ENCODE measurements at regions not wholly inside any gene's neighbourhood (a gene's known extent, or its start where the extent isn't known, plus 50 kb on each side); places are given as distances from the start of the nearest gene placed in this dataset.
A peak's percentile ranks its signal among the peaks of the same experiment; 100 is the strongest.
"Not testable (repeated sequence)": the region's sequence is repeated elsewhere in the genome, so short reads cannot be mapped to it uniquely, and the experiment has no call there.

- H3K27me3 ChIP-seq, result no peaks in the 10 kb centered on the region
- H3K9me3 ChIP-seq, result no peaks in the 10 kb centered on the region
- no peaks in the 10 kb centered on the region for H3K36me3 ChIP-seq
- ATAC-seq (peak in 3 of 4 donors; percentile 7 to 48 (median 21)), DNase-seq (no peak)
- H3K4me1 ChIP-seq, result no peaks in the 10 kb centered on the region
- H3K4me3 ChIP-seq, result no peak overlapping the region
- intact Hi-C loops (cut with DNase I), result loop anchor here in 1 of 2 donors (5.0 kb wide), 1 partner anchor 120 kb away; no protein-coding TSS in a partner anchor
- H3K27ac ChIP-seq, result peak overlapping the region in 1 of 3 donors; percentile 5
- 67% methylated on average over 1 of the region's 2 CpGs for WGBS (ENCODE audit: insufficient coverage, low coverage, low lambda C conversion rate, missing lambda C conversion rate)
- TF ChIP-seq CTCF (IDR thresholded peaks at IDR 0.05) (no peak), POLR2A (IDR thresholded peaks at IDR 0.05) (no peak)
These were observed 355.5 kb upstream of the ROPN1 start for GRCh38 chr3:124347418-124347817.

GRCh38 chr3:124348555-124348954 lies 356.6 kb upstream of the ROPN1 start:
- H3K4me3 ChIP-seq, H3K27me3 ChIP-seq, H3K9me3 ChIP-seq, DNase-seq, H3K36me3 ChIP-seq, ATAC-seq, H3K27ac ChIP-seq, H3K4me1 ChIP-seq: not testable (repeated sequence)
- WGBS (ENCODE audit: insufficient coverage, low coverage, low lambda C conversion rate, missing lambda C conversion rate), result 82% methylated on average over 4 of the region's 5 CpGs
- intact Hi-C loops (cut with DNase I), result loop anchor here in 1 of 2 donors (5.0 kb wide), 1 partner anchor 119 kb away; no protein-coding TSS in a partner anchor

- DNase-seq, result no peak
- Histone ChIP-seq H3K27ac (no peak overlapping the region), H3K4me3 (no peak overlapping the region), H3K9me3 (no peaks in the 10 kb centered on the region), H3K27me3 (no peaks in the 10 kb centered on the region), H3K4me1 (no peaks in the 10 kb centered on the region), H3K36me3 (no peaks in the 10 kb centered on the region)
- intact Hi-C loops (cut with DNase I), result loop anchor here in 1 of 2 donors (5.0 kb wide), 1 partner anchor 116 kb away; no protein-coding TSS in a partner anchor
- 54% methylated on average over 4 of the region's 4 CpGs for WGBS (ENCODE audit: insufficient coverage, low coverage, low lambda C conversion rate, missing lambda C conversion rate)
- TF ChIP-seq CTCF (IDR thresholded peaks at IDR 0.05) (peak; percentile 57 to 84 (median 69)), POLR2A (IDR thresholded peaks at IDR 0.05) (no peak)
- peak; percentile 84 to 95 (median 91) for ATAC-seq
These were observed 359.7 kb upstream of the ROPN1 start for GRCh38 chr3:124351430-124352148.

- intact Hi-C loops (cut with DNase I), result loop anchor here in 1 of 2 donors (5.0 kb wide), 1 partner anchor 115 kb away; no protein-coding TSS in a partner anchor
- H3K36me3 ChIP-seq, result no peaks in the 10 kb centered on the region
- no peak for DNase-seq
- ATAC-seq, result no peak
- 87% methylated on average over 3 of the region's 3 CpGs for WGBS (ENCODE audit: insufficient coverage, low coverage, low lambda C conversion rate, missing lambda C conversion rate)
- TF ChIP-seq CTCF (IDR thresholded peaks at IDR 0.05), result no peak
- no peak for TF ChIP-seq POLR2A (IDR thresholded peaks at IDR 0.05)
- H3K4me3 ChIP-seq, result no peak overlapping the region
- H3K27me3 ChIP-seq, result no peaks in the 10 kb centered on the region
- no peak overlapping the region for H3K27ac ChIP-seq
- no peaks in the 10 kb centered on the region for H3K9me3 ChIP-seq
- H3K4me1 ChIP-seq, result no peaks in the 10 kb centered on the region
These were observed 360.2 kb upstream of the ROPN1 start for GRCh38 chr3:124352149-124352539.

- intact Hi-C loops (cut with DNase I), result loop anchor here in 1 of 2 donors (5.0 kb wide), 1 partner anchor 114 kb away; no protein-coding TSS in a partner anchor
- peak in 1 of 4 donors; percentile 15 for ATAC-seq
- WGBS (ENCODE audit: insufficient coverage, low coverage, low lambda C conversion rate, missing lambda C conversion rate), result 32% methylated on average over 2 of the region's 2 CpGs
These were observed 361.8 kb upstream of the ROPN1 start for GRCh38 chr3:124353691-124354090.

More at GRCh38 chr3:124353691-124354090, 361.8 kb upstream of the ROPN1 start:
- Histone ChIP-seq H3K27me3 (no peaks in the 10 kb centered on the region), H3K36me3 (no peaks in the 10 kb centered on the region), H3K9me3 (no peaks in the 10 kb centered on the region), H3K4me1 (no peaks in the 10 kb centered on the region), H3K27ac (no peak overlapping the region), H3K4me3 (no peak overlapping the region)
- DNase-seq, result no peak
- TF ChIP-seq POLR2A (IDR thresholded peaks at IDR 0.05) (no peak), CTCF (IDR thresholded peaks at IDR 0.05) (no peak)

Measured in right lobe of liver (tissue), 6 donors.